ENCODE measurements at regions not wholly inside any gene's neighbourhood (a gene's known extent, or its start where the extent isn't known, plus 50 kb on each side); places are given as distances from the start of the nearest gene placed in this dataset.

GRCh38 chr11:119807402-119807801 lies 78.4 kb upstream of the NECTIN1 start:
- no peak overlapping the region for H3K27ac Mint-ChIP-seq

More at GRCh38 chr11:119807402-119807801, 78.4 kb upstream of the NECTIN1 start:
- no peaks in the 10 kb centered on the region for H3K4me1 ChIP-seq (ENCODE audit: insufficient read depth)
- H3K4me3 ChIP-seq: no peak overlapping the region
- TF ChIP-seq, protein P1, sequence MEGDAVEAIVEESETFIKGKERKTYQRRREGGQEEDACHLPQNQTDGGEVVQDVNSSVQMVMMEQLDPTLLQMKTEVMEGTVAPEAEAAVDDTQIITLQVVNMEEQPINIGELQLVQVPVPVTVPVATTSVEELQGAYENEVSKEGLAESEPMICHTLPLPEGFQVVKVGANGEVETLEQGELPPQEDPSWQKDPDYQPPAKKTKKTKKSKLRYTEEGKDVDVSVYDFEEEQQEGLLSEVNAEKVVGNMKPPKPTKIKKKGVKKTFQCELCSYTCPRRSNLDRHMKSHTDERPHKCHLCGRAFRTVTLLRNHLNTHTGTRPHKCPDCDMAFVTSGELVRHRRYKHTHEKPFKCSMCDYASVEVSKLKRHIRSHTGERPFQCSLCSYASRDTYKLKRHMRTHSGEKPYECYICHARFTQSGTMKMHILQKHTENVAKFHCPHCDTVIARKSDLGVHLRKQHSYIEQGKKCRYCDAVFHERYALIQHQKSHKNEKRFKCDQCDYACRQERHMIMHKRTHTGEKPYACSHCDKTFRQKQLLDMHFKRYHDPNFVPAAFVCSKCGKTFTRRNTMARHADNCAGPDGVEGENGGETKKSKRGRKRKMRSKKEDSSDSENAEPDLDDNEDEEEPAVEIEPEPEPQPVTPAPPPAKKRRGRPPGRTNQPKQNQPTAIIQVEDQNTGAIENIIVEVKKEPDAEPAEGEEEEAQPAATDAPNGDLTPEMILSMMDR (conservative IDR thresholded peaks at IDR 0.05; ENCODE audit: low read depth in 2 of 2): no peak
- TF ChIP-seq POLR2AphosphoS5 (IDR thresholded peaks at IDR 0.05; ENCODE audit: low read depth) (no peak), ZNF114 (CRISPR knock-in tag; IDR thresholded peaks at IDR 0.05) (no peak), ZNF331 (CRISPR knock-in tag; IDR thresholded peaks at IDR 0.05; ENCODE audit: low read depth) (no peak), REST (IDR thresholded peaks at IDR 0.05; ENCODE audit: unreplicated experiment) (no peak), ZNF462 (CRISPR knock-in tag; IDR thresholded peaks at IDR 0.05) (no peak), STAT1 (IDR thresholded peaks at IDR 0.05; ENCODE audit: unreplicated experiment) (no peak), JUNB (IDR thresholded peaks at IDR 0.05; ENCODE audit: unreplicated experiment) (no peak), CREB1 (CRISPR knock-in tag; IDR thresholded peaks at IDR 0.05; ENCODE audit: low read depth) (no peak), NANOG (IDR thresholded peaks at IDR 0.05; ENCODE audit: borderline replicate concordance) (no peak), EZH2 (IDR thresholded peaks at IDR 0.05; ENCODE audit: low read depth, unreplicated experiment) (no peak), EZH2phosphoT487 (IDR thresholded peaks at IDR 0.05; ENCODE audit: unreplicated experiment) (no peak)
- TF ChIP-seq, protein P2, sequence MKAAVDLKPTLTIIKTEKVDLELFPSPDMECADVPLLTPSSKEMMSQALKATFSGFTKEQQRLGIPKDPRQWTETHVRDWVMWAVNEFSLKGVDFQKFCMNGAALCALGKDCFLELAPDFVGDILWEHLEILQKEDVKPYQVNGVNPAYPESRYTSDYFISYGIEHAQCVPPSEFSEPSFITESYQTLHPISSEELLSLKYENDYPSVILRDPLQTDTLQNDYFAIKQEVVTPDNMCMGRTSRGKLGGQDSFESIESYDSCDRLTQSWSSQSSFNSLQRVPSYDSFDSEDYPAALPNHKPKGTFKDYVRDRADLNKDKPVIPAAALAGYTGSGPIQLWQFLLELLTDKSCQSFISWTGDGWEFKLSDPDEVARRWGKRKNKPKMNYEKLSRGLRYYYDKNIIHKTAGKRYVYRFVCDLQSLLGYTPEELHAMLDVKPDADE (IDR thresholded peaks at IDR 0.05): no peak
- no peaks in the 10 kb centered on the region for H4K20me1 ChIP-seq (replicated peaks; ENCODE audit: insufficient read depth)
- Mint-ChIP-seq H3K27me3 (ENCODE audit: insufficient read depth, low read depth, poor library complexity) (peaks cover 13% of the 10 kb centered on the region), H3K36me3 (ENCODE audit: low read depth) (no peaks in the 10 kb centered on the region), H3K4me3 (no peak overlapping the region), H3K9me3 (no peaks in the 10 kb centered on the region), H3K4me1 (no peaks in the 10 kb centered on the region)
- H3K27ac ChIP-seq (ENCODE audit: low read depth): no peak overlapping the region
- no peak for ATAC-seq
- no peaks in the 10 kb centered on the region; the same call in 1 of the 2 replicates for H3K9me2 ChIP-seq (ENCODE audit: insufficient read depth)
- DNase-seq (ENCODE audit: low spot score): no peak
- no peaks in the 10 kb centered on the region for H3K27me3 ChIP-seq (ENCODE audit: insufficient read depth)
- no peak overlapping the region for H2AFZ ChIP-seq
- H3K36me3 ChIP-seq (ENCODE audit: insufficient read depth): no peaks in the 10 kb centered on the region
- no peaks in the 10 kb centered on the region for H3K79me2 ChIP-seq (replicated peaks; ENCODE audit: insufficient read depth)
- H3K4me2 ChIP-seq: no peak overlapping the region
- no peaks in the 10 kb centered on the region for H3F3A ChIP-seq (replicated peaks; ENCODE audit: low read depth)
